ENCODE measurements at regions not wholly inside any gene's neighbourhood (a gene's known extent, or its start where the extent isn't known, plus 50 kb on each side); places are given as distances from the start of the nearest gene placed in this dataset.

GRCh38 chr10:2812631-2813030, 254.7 kb upstream of the PFKP start:
- intact Hi-C loops (cut with DNase I) = no loop called here
- Histone ChIP-seq H3K36me3 (no peaks in the 10 kb centered on the region), H3K9me3 (no peaks in the 10 kb centered on the region), H3K27ac (no peak overlapping the region), H3K4me1 (no peaks in the 10 kb centered on the region), H3K4me3 (no peak overlapping the region), H3K27me3 (no peaks in the 10 kb centered on the region)
- no peak for TF ChIP-seq CTCF (IDR thresholded peaks at IDR 0.05)
- ATAC-seq (no peak), DNase-seq (no peak)

- Histone ChIP-seq H3K4me1 (no peaks in the 10 kb centered on the region), H3K27ac (no peak overlapping the region), H3K9me3 (no peaks in the 10 kb centered on the region), H3K27me3 (no peaks in the 10 kb centered on the region), H3K4me3 (no peak overlapping the region), H3K36me3 (no peaks in the 10 kb centered on the region)
- TF ChIP-seq CTCF (IDR thresholded peaks at IDR 0.05) = no peak
- intact Hi-C loops (cut with DNase I) = no loop called here
- DNase-seq (no peak), ATAC-seq (no peak)
These were observed 267.2 kb upstream of the PFKP start for GRCh38 chr10:2800178-2800577.

- H3K36me3 ChIP-seq = no peaks in the 10 kb centered on the region
- no peak for ATAC-seq
- no peak for TF ChIP-seq CTCF (IDR thresholded peaks at IDR 0.05)
These were observed 268.9 kb upstream of the PFKP start for GRCh38 chr10:2798336-2799022.

GRCh38 chr10:2791774-2792443, 275.4 kb upstream of the PFKP start:
- no peak for TF ChIP-seq CTCF (IDR thresholded peaks at IDR 0.05)
- no peak for ATAC-seq
- H3K36me3 ChIP-seq = no peaks in the 10 kb centered on the region
- H3K4me1 ChIP-seq = no peaks in the 10 kb centered on the region
- no peaks in the 10 kb centered on the region for H3K27me3 ChIP-seq
- H3K9me3 ChIP-seq = no peaks in the 10 kb centered on the region
- H3K4me3 ChIP-seq = no peak overlapping the region
- DNase-seq = no peak
- no peak overlapping the region for H3K27ac ChIP-seq
- intact Hi-C loops (cut with DNase I) = no loop called here

More at GRCh38 chr10:2798336-2799022, 268.9 kb upstream of the PFKP start:
- H3K9me3 ChIP-seq = no peaks in the 10 kb centered on the region
- H3K27ac ChIP-seq = no peak overlapping the region
- H3K4me3 ChIP-seq = no peak overlapping the region
- intact Hi-C loops (cut with DNase I) = no loop called here
- no peaks in the 10 kb centered on the region for H3K4me1 ChIP-seq
- DNase-seq = no peak
- H3K27me3 ChIP-seq = no peaks in the 10 kb centered on the region

GRCh38 chr10:2790396-2791188, 276.8 kb upstream of the PFKP start:
- ATAC-seq = no peak
- no peak overlapping the region for H3K27ac ChIP-seq
- no peaks in the 10 kb centered on the region for H3K9me3 ChIP-seq
- no peaks in the 10 kb centered on the region for H3K27me3 ChIP-seq
- intact Hi-C loops (cut with DNase I) = no loop called here
- H3K36me3 ChIP-seq = no peaks in the 10 kb centered on the region
- no peak for DNase-seq
- no peak for TF ChIP-seq CTCF (IDR thresholded peaks at IDR 0.05)
- H3K4me1 ChIP-seq = no peaks in the 10 kb centered on the region
- no peak overlapping the region for H3K4me3 ChIP-seq

Data from upper lobe of right lung (tissue), 1 donor.